GM23338 (cell line): ENCODE measurements at regions not wholly inside any gene's neighbourhood (a gene's known extent, or its start where the extent isn't known, plus 50 kb on each side); places are given as distances from the start of the nearest gene placed in this dataset.
"Not testable (repeated sequence)": the region's sequence is repeated elsewhere in the genome, so short reads cannot be mapped to it uniquely, and the experiment has no call there.

Experiments
- ATAC-seq: fragments of 200-7000 bp; cut with Tn5 transposase; 3 replicates; pipeline ENCODE4 v1.9.1; 2020
- DNase-seq: peaks from one replicate; pipeline ENCODE4 v3.0.0-alpha.2; 2015; ENCODE audit warnings: low spot score
- H2AFZ ChIP-seq: fragments of 200-600 bp; sonication (generic); 2 replicates; pipeline ENCODE4 v1.8.0; 2016; ENCODE audit warnings: antibody characterized with exemption, mild to moderate bottlenecking, moderate library complexity
- H3F3A ChIP-seq: fragments of 200-600 bp; sonication (generic); replicated peaks from 2 replicates; pipeline ENCODE4 v1.8.0; 2017; ENCODE audit warnings: antibody characterized with exemption, mixed run types, low read depth
- H3K27ac ChIP-seq: fragments of 200-600 bp; sonication (generic); 2 replicates; pipeline ENCODE4 v1.6.1; 2016; ENCODE audit warnings: low read depth
- H3K27me3 ChIP-seq: fragments of 200-600 bp; sonication (generic); 2 replicates; pipeline ENCODE4 v1.8.0; 2016; ENCODE audit warnings: mild to moderate bottlenecking, mixed run types, moderate library complexity; ENCODE audit not compliant: insufficient read depth
- H3K36me3 ChIP-seq: fragments of 200-600 bp; sonication (generic); 2 replicates; pipeline ENCODE4 v1.8.0; 2016; ENCODE audit warnings: mild to moderate bottlenecking; ENCODE audit not compliant: insufficient read depth
- H3K4me1 ChIP-seq: fragments of 200-600 bp; sonication (generic); 2 replicates; pipeline ENCODE4 v1.8.0; 2016; ENCODE audit warnings: mild to moderate bottlenecking, moderate library complexity; ENCODE audit not compliant: insufficient read depth
- H3K4me2 ChIP-seq: fragments of 200-600 bp; sonication (generic); 2 replicates; pipeline ENCODE4 v1.7.1; 2017; ENCODE audit warnings: mixed run types
- H3K4me3 ChIP-seq: fragments of 200-600 bp; sonication (generic); 2 replicates; pipeline ENCODE4 v1.6.1; 2016; ENCODE audit warnings: mixed run types
- H3K79me2 ChIP-seq: fragments of 200-600 bp; sonication (generic); replicated peaks from 2 replicates; pipeline ENCODE4 v1.8.0; 2017; ENCODE audit warnings: mild to moderate bottlenecking; ENCODE audit not compliant: insufficient read depth
- H3K9me2 ChIP-seq: fragments of 200-600 bp; sonication (generic); 2 replicates; pipeline ENCODE4 v1.8.0; 2017; ENCODE audit not compliant: insufficient read depth
- H4K20me1 ChIP-seq: fragments of 200-600 bp; sonication (generic); replicated peaks from 2 replicates; pipeline ENCODE4 v1.8.0; 2017; ENCODE audit warnings: mild to moderate bottlenecking; ENCODE audit not compliant: insufficient read depth
- H3K27ac Mint-ChIP-seq: 2 replicates; pipeline ENCODE4 v1.8.0; 2020; ENCODE audit warnings: inconsistent platforms, mild to moderate bottlenecking, moderate library complexity, mixed read lengths
- H3K27me3 Mint-ChIP-seq: 3 replicates; pipeline ENCODE4 v1.8.0; 2022; ENCODE audit warnings: low read depth, mild to moderate bottlenecking, moderate library complexity, mixed read lengths, inconsistent platforms; ENCODE audit not compliant: insufficient read depth, poor library complexity
- H3K36me3 Mint-ChIP-seq: 3 replicates; pipeline ENCODE4 v1.8.0; 2021; ENCODE audit warnings: low read depth, mild to moderate bottlenecking, inconsistent platforms, moderate library complexity, mixed read lengths
- H3K4me1 Mint-ChIP-seq: 3 replicates; pipeline ENCODE4 v1.8.0; 2020; ENCODE audit warnings: mild to moderate bottlenecking, inconsistent platforms, mixed read lengths
- H3K4me3 Mint-ChIP-seq: 3 replicates; pipeline ENCODE4 v1.8.0; 2021; ENCODE audit warnings: moderate library complexity, mild to moderate bottlenecking, inconsistent platforms, mixed read lengths
- H3K9me3 Mint-ChIP-seq: 3 replicates; pipeline ENCODE4 v1.8.0; 2020; ENCODE audit warnings: moderate library complexity, mild to moderate bottlenecking, inconsistent platforms, mixed read lengths
- CREB1 ChIP-seq: fragments of 250-450 bp; sonication (Bioruptor Pico); IDR thresholded peaks from 2 replicates; pipeline ENCODE4 v1.5.0; 2020; ENCODE audit warnings: low read depth, mild to moderate bottlenecking, moderate library complexity
- EZH2 ChIP-seq: fragments of 200-600 bp; sonication (generic); IDR thresholded peaks from one replicate; pipeline ENCODE4 v1.8.0; 2017; ENCODE audit warnings: antibody characterized with exemption, mild to moderate bottlenecking, low read depth; ENCODE audit not compliant: unreplicated experiment
- EZH2phosphoT487 ChIP-seq: fragments of 200-600 bp; sonication (generic); IDR thresholded peaks from one replicate; pipeline ENCODE4 v1.8.1; 2018; ENCODE audit warnings: antibody characterized with exemption; ENCODE audit not compliant: unreplicated experiment
- ZNF114 ChIP-seq: fragments of 250-450 bp; sonication (Bioruptor Pico); IDR thresholded peaks from 2 replicates; pipeline ENCODE4 v1.5.0; 2020; ENCODE audit warnings: mild to moderate bottlenecking, moderate library complexity
- ZNF331 ChIP-seq: fragments of 250-450 bp; sonication (Bioruptor Pico); IDR thresholded peaks from 2 replicates; pipeline ENCODE4 v1.5.0; 2020; ENCODE audit warnings: low read depth, mild to moderate bottlenecking, moderate library complexity
- TF ChIP-seq, protein P1 (sequence below): IDR thresholded peaks from 2 replicates; pipeline ENCODE4 v1.6.1; 2016; ENCODE audit warnings: antibody characterized with exemption

DNA sequence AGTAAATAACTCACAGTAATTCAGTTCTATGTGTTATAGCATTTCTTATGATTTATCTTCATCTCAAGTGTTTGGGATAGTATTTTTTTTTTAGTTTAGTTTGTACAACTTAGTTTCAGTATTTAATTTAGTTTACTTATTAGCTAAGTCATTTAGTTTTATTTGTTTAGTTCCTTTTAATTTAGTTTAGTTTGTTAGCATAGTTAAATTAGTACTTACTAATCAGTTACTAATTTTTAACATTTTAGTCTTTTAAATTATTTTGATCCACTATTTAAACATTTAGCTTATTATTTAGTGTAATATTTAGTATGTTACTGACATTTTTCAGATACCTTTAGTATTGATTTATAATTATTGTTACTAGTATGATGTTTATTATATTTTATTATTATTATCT lies 85.2 kb upstream of the SIPA1L2 start:
- DNase-seq (no peak), ATAC-seq (no peak)
- no peaks in the 10 kb centered on the region for H3K27me3 ChIP-seq
- H3K4me3 Mint-ChIP-seq, result no peak overlapping the region
- H3K9me2 ChIP-seq, result peaks cover 4% of the 10 kb centered on the region; the same call in 1 of the 2 replicates
- H3K9me3 Mint-ChIP-seq, result peaks cover 11% of the 10 kb centered on the region; the same call in 2 of the 3 replicates
- no peak overlapping the region for H2AFZ ChIP-seq
- H3K4me3 ChIP-seq, result no peak overlapping the region
- H3K36me3 Mint-ChIP-seq, result no peaks in the 10 kb centered on the region; the same call in 2 of the 3 replicates
- peaks cover 1% of the 10 kb centered on the region for H3K27me3 Mint-ChIP-seq
- no peaks in the 10 kb centered on the region for H3K36me3 ChIP-seq
- H3F3A ChIP-seq, result no peaks in the 10 kb centered on the region
- no peaks in the 10 kb centered on the region for H3K79me2 ChIP-seq
- no peak overlapping the region for H3K27ac ChIP-seq
- H3K27ac Mint-ChIP-seq, result no peak overlapping the region
- no peaks in the 10 kb centered on the region for H4K20me1 ChIP-seq
- no peak overlapping the region for H3K4me2 ChIP-seq
- TF ChIP-seq, protein P1, sequence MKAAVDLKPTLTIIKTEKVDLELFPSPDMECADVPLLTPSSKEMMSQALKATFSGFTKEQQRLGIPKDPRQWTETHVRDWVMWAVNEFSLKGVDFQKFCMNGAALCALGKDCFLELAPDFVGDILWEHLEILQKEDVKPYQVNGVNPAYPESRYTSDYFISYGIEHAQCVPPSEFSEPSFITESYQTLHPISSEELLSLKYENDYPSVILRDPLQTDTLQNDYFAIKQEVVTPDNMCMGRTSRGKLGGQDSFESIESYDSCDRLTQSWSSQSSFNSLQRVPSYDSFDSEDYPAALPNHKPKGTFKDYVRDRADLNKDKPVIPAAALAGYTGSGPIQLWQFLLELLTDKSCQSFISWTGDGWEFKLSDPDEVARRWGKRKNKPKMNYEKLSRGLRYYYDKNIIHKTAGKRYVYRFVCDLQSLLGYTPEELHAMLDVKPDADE, result no peak
- no peaks in the 10 kb centered on the region for H3K4me1 ChIP-seq
- H3K4me1 Mint-ChIP-seq, result no peaks in the 10 kb centered on the region

DNA sequence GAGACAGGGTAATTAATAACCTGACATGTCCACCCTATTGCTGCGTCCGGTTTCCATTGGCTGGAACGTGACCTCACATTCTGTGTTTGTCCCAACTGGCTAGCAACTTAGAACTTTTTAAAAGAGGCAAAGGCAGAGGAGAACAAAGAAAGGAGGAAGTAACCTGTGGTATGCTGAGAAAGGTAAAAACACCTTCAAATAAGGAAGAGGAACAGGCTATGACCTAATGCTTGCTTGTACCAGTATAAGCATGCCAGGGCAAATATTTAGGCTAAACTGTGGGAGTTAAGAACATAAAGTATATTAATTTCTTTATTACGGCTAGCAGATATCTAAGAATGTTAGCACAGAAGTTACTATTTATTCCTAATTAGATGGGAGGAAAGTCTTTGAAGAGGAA lies 87.3 kb upstream of the MAP10 start:
- not testable (repeated sequence) for H3K27me3 Mint-ChIP-seq, H3K27ac ChIP-seq, H3K4me3 ChIP-seq, DNase-seq, H3K4me1 ChIP-seq, H4K20me1 ChIP-seq, H3K79me2 ChIP-seq, H3K4me1 Mint-ChIP-seq, H3K9me2 ChIP-seq, H3K36me3 ChIP-seq, H2AFZ ChIP-seq, H3K4me3 Mint-ChIP-seq, H3K27ac Mint-ChIP-seq, H3K27me3 ChIP-seq, H3F3A ChIP-seq, H3K36me3 Mint-ChIP-seq, ATAC-seq, H3K4me2 ChIP-seq
- peaks cover 11% of the 10 kb centered on the region; the same call in 2 of the 3 replicates for H3K9me3 Mint-ChIP-seq

DNA sequence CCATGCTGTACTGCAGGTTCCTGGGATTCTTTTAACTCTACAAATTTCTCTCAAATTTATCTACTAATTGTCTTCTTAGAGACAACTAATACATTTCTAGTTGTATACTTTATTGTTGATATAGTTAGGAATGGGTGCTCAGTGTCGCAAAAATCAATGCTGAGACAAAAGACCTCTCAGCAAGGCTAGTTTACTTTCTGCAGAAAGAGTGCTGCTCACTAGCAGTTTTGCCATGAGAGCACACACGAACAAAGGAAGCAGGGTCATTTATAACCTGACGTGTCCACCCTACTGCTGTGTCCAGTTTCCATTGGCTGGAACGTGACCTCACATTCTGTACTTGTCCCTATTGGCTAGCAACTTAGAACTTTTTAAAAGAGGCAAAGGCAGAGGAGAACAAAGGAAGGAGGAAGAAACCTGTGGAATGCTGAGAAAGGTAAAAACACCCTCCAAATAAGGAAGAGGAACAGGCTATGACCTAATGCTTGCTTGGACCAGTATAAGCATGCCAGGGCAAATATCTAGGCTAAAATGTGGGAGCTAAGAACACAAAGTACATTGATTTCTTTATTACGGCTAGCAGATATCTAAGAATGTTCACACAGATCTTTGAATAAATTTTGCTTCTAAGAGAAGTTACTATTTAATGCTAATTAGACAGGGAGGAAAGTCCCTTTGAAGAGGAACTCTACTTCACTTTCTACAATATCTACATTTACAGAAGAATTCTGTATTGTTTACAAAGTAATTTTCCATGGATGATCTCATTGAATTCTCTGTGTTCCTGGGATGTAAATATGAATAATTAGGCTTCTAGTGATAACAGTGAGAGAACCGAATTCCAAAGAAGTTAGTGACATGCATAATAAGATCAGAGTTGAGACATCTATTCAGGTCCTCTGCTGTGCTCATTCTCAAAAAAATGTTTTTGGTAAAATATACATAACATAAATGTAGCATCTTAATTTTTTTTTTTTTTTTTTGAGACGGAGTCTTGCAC lies 86.0 kb upstream of the MAP10 start:
- Histone ChIP-seq H3K27me3 (no peaks in the 10 kb centered on the region), H3K9me2 (peaks cover 4% of the 10 kb centered on the region; the same call in 1 of the 2 replicates), H3F3A (no peaks in the 10 kb centered on the region), H3K79me2 (no peaks in the 10 kb centered on the region), H3K27ac (no peak overlapping the region), H3K4me2 (no peak overlapping the region), H3K4me1 (no peaks in the 10 kb centered on the region), H3K4me3 (no peak overlapping the region), H3K36me3 (no peaks in the 10 kb centered on the region), H4K20me1 (no peaks in the 10 kb centered on the region), H2AFZ (no peak overlapping the region)
- Mint-ChIP-seq H3K4me1 (no peaks in the 10 kb centered on the region), H3K4me3 (no peak overlapping the region), H3K27ac (no peak overlapping the region), H3K36me3 (no peaks in the 10 kb centered on the region; the same call in 2 of the 3 replicates), H3K9me3 (peaks cover 11% of the 10 kb centered on the region; the same call in 2 of the 3 replicates), H3K27me3 (peaks cover 3% of the 10 kb centered on the region)
- TF ChIP-seq CREB1 (CRISPR knock-in tag) (no peak), EZH2 (no peak), EZH2phosphoT487 (no peak), ZNF331 (CRISPR knock-in tag) (no peak), ZNF114 (CRISPR knock-in tag) (no peak)
- DNase-seq (no peak), ATAC-seq (no peak)
